HepG2 (cell line): ENCODE measurements at regions not wholly inside any gene's neighbourhood (a gene's known extent, or its start where the extent isn't known, plus 50 kb on each side); places are given as distances from the start of the nearest gene placed in this dataset.
A peak's percentile ranks its signal among the peaks of the same experiment; 100 is the strongest.

ENCODE experiments used
- ADNP ChIP-seq: sonication (generic); formaldehyde crosslinking; IDR thresholded peaks from 2 replicates; pipeline ENCODE4 v1.4.0; 2020; ENCODE audit warnings: missing genetic modification reagents
- AHDC1 ChIP-seq: sonication (generic); formaldehyde crosslinking; IDR thresholded peaks from 2 replicates; pipeline ENCODE4 v1.5.1; 2020; ENCODE audit warnings: mild to moderate bottlenecking, missing genetic modification reagents, borderline replicate concordance
- CHD2 ChIP-seq: IDR thresholded peaks from 2 replicates; pipeline ENCODE4 v1.6.1; 2011; ENCODE audit warnings: low read depth, low read length, improper control_type of control experiment
- HIVEP1 ChIP-seq: sonication (generic); formaldehyde crosslinking; IDR thresholded peaks from 2 replicates; pipeline ENCODE4 v1.4.0; 2020; ENCODE audit warnings: mild to moderate bottlenecking, missing genetic modification reagents
- HMG20B ChIP-seq: conservative IDR thresholded peaks from 2 replicates; pipeline ENCODE4 v1.6.1; 2016; ENCODE audit warnings: missing genetic modification reagents, missing compliant biosample characterization
- KDM5B ChIP-seq: sonication (generic); formaldehyde crosslinking; IDR thresholded peaks from 2 replicates; pipeline ENCODE4 v1.4.0; 2020; ENCODE audit warnings: missing genetic modification reagents, mild to moderate bottlenecking, borderline replicate concordance
- KLF11 ChIP-seq: IDR thresholded peaks from 2 replicates; pipeline ENCODE4 v1.6.1; 2016; ENCODE audit warnings: missing compliant biosample characterization
- NR2F2 ChIP-seq: IDR thresholded peaks from 2 replicates; pipeline ENCODE4 v1.6.1; 2012; ENCODE audit warnings: low read depth, inconsistent platforms, borderline replicate concordance
- RCOR2 ChIP-seq: IDR thresholded peaks from 2 replicates; pipeline ENCODE4 v1.6.1; 2016; ENCODE audit warnings: missing biosample characterization, missing genetic modification reagents
- RFX3 ChIP-seq: IDR thresholded peaks from 2 replicates; pipeline ENCODE4 v1.6.1; 2016; ENCODE audit warnings: missing biosample characterization, missing genetic modification reagents
- RFXANK ChIP-seq: IDR thresholded peaks from 2 replicates; pipeline ENCODE4 v1.6.1; 2016
- SMAD9 ChIP-seq: sonication (generic); formaldehyde crosslinking; IDR thresholded peaks from 2 replicates; pipeline ENCODE4 v1.5.1; 2020; ENCODE audit warnings: mild to moderate bottlenecking, missing genetic modification reagents
- STAT5B ChIP-seq: sonication (generic); formaldehyde crosslinking; IDR thresholded peaks from 2 replicates; pipeline ENCODE4 v1.4.0; 2020; ENCODE audit warnings: missing genetic modification reagents
- TFDP2 ChIP-seq: sonication (generic); formaldehyde crosslinking; IDR thresholded peaks from 2 replicates; pipeline ENCODE4 v1.4.0; 2020; ENCODE audit warnings: missing genetic modification reagents
- TGIF2 ChIP-seq: IDR thresholded peaks from 2 replicates; pipeline ENCODE4 v1.6.1; 2016; ENCODE audit warnings: control low read depth, missing compliant biosample characterization
- ZBTB20 ChIP-seq: sonication (generic); formaldehyde crosslinking; IDR thresholded peaks from 2 replicates; pipeline ENCODE4 v1.8.1; 2023; ENCODE audit warnings: missing genetic modification reagents, low read depth, mild to moderate bottlenecking, borderline replicate concordance
- ZKSCAN8 ChIP-seq: IDR thresholded peaks from 2 replicates; pipeline ENCODE4 v1.6.1; 2016; ENCODE audit warnings: borderline replicate concordance, missing genetic modification reagents, missing compliant biosample characterization
- ZNF282 ChIP-seq: fragments of 450-650 bp; IDR thresholded peaks from 2 replicates; pipeline ENCODE4 v1.6.1; 2018; ENCODE audit not compliant: partially characterized antibody
- ZNF331 ChIP-seq: sonication (generic); formaldehyde crosslinking; IDR thresholded peaks from 2 replicates; pipeline ENCODE4 v1.4.0; 2020; ENCODE audit warnings: missing genetic modification reagents
- ZNF335 ChIP-seq: sonication (generic); formaldehyde crosslinking; IDR thresholded peaks from 2 replicates; pipeline ENCODE4 v1.4.0; 2020; ENCODE audit warnings: missing genetic modification reagents
- ZNF546 ChIP-seq: sonication (generic); formaldehyde crosslinking; conservative IDR thresholded peaks from 2 replicates; pipeline ENCODE4 v1.8.1; 2023; ENCODE audit warnings: mild to moderate bottlenecking, missing genetic modification reagents
- ZXDC ChIP-seq: sonication (generic); formaldehyde crosslinking; IDR thresholded peaks from 2 replicates; pipeline ENCODE4 v1.5.0; 2020; ENCODE audit warnings: mild to moderate bottlenecking, missing genetic modification reagents

DNA sequence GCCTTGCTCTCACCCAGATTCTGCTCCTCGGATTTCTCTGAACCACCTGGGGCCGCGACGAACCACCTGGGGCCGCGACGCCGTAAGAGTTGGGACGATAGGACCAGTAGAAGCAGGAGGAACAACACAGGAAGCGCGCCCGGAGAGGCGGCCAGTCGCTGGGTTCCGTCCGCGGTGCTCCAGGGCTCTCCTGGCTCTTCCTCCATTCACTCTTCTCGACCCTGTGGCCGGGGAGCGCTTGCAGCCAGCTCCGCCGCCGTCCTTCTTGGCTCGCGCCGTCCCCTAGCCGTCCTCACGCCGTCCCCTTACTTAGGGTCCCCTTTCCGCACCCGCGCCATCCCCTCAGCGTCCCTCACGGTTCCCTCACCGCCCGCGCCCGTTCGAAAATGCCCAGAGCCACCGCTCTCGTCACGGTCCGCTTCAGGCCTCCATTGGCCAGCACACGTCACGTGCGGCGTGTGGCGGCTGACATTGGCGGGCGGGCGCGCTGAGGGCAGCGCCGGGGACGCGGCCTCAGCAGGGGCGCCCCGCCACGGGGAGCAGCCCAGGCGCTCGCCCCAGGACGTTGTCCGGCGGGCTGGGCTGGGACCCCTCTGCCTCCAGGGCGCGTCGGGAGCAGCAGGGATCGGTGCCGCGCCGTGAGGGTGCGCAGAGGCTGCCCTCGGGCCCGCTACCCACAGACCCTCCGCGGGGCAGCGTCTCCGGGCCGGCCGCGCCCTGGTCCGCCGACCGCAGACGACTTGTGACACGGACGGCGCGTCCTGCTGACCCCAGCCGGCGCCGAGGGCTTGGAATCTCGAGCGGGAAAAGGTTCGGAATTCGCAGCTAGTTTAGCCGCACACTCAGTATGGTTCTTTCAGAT is 53.7 kb upstream of the PTPDC1 start (continued):
- TF ChIP-seq AHDC1 (CRISPR knock-in tag): 0 out of 2 replicates have a peak, but pooled peaks have one; percentile 9
- TF ChIP-seq ZXDC (CRISPR knock-in tag): peak; percentile 89; the same call in 1 of the 2 replicates
- peak; percentile 39; the same call in 1 of the 2 replicates for TF ChIP-seq ZNF335
- TF ChIP-seq ADNP (CRISPR knock-in tag): no peak; the same call in 1 of the 2 replicates
- TF ChIP-seq RFXANK (CRISPR knock-in tag): 0 out of 2 replicates have a peak, but pooled peaks have one; percentile 88
- no peak for TF ChIP-seq ZNF282
- TF ChIP-seq HMG20B: no peak
- TF ChIP-seq STAT5B (CRISPR knock-in tag): no peak
- TF ChIP-seq KDM5B (CRISPR knock-in tag): peak; percentile 94
- peak; percentile 89; the same call in 1 of the 2 replicates for TF ChIP-seq KLF11 (CRISPR knock-in tag)
- TF ChIP-seq NR2F2: no peak
- TF ChIP-seq RCOR2 (CRISPR knock-in tag): 0 out of 2 replicates have a peak, but pooled peaks have one; percentile 11
- no peak for TF ChIP-seq SMAD9 (CRISPR knock-in tag)
- TF ChIP-seq ZKSCAN8: no peak
- no peak for TF ChIP-seq CHD2
- peak; percentile 36; the same call in 1 of the 2 replicates for TF ChIP-seq ZBTB20
- TF ChIP-seq HIVEP1: no peak; the same call in 1 of the 2 replicates
- no peak; the same call in 1 of the 2 replicates for TF ChIP-seq TGIF2 (CRISPR knock-in tag)
- no peak for TF ChIP-seq RFX3
- peak; percentile 96 for TF ChIP-seq TFDP2 (CRISPR knock-in tag)
- TF ChIP-seq ZNF331 (CRISPR knock-in tag): peak; percentile 79
- peak; percentile 82; the same call in 1 of the 2 replicates for TF ChIP-seq ZNF546 (CRISPR knock-in tag)
